SK-N-SH treated with all-trans-retinoic acid at 6 μM for 48 hours (cell line): ENCODE measurements at regions not wholly inside any gene's neighbourhood (a gene's known extent, or its start where the extent isn't known, plus 50 kb on each side); places are given as distances from the start of the nearest gene placed in this dataset.

ENCODE experiments used
- ATAC-seq: fragments of 200-7000 bp; cut with Tn5 transposase; 3 replicates; pipeline ENCODE4 v1.9.1; 2020; ENCODE audit warnings: mild to moderate bottlenecking, moderate library complexity
- ARNTL ChIP-seq: fragments of 450-650 bp; formaldehyde crosslinking; IDR thresholded peaks from 2 replicates; pipeline ENCODE4 v1.5.0; 2020; ENCODE audit warnings: low read depth, mild to moderate bottlenecking, moderate library complexity, borderline replicate concordance
- BACH2 ChIP-seq: fragments of 250-450 bp; sonication (Bioruptor Pico); IDR thresholded peaks from 2 replicates; pipeline ENCODE4 v1.9.0; 2021; ENCODE audit warnings: mild to moderate bottlenecking, borderline replicate concordance
- CREB5 ChIP-seq: fragments of 250-450 bp; sonication (Bioruptor Pico); IDR thresholded peaks from 2 replicates; pipeline ENCODE4 v1.5.1; 2020; ENCODE audit warnings: low read depth, mild to moderate bottlenecking, moderate library complexity
- CSDC2 ChIP-seq: fragments of 250-450 bp; sonication (Bioruptor Pico); IDR thresholded peaks from 2 replicates; pipeline ENCODE4 v1.5.0; 2020; ENCODE audit warnings: mild to moderate bottlenecking, moderate library complexity
- CSRNP3 ChIP-seq: fragments of 250-450 bp; sonication (Bioruptor Pico); IDR thresholded peaks from 2 replicates; pipeline ENCODE4 v1.5.1; 2021; ENCODE audit warnings: mild to moderate bottlenecking, moderate library complexity
- ESRRG ChIP-seq: fragments of 250-450 bp; sonication (Bioruptor Pico); IDR thresholded peaks from 2 replicates; pipeline ENCODE4 v1.6.1; 2021; ENCODE audit warnings: mild to moderate bottlenecking
- GLIS3 ChIP-seq: fragments of 250-450 bp; sonication (Bioruptor Pico); IDR thresholded peaks from 2 replicates; pipeline ENCODE4 v1.5.0; 2020; ENCODE audit warnings: mild to moderate bottlenecking, moderate library complexity
- ISL1 ChIP-seq: fragments of 250-450 bp; sonication (Bioruptor Pico); IDR thresholded peaks from 2 replicates; pipeline ENCODE4 v2.1.2; 2022; ENCODE audit warnings: mild to moderate bottlenecking, moderate library complexity
- OSR1 ChIP-seq: fragments of 250-450 bp; sonication (Bioruptor Pico); IDR thresholded peaks from 2 replicates; pipeline ENCODE4 v1.8.0; 2022; ENCODE audit warnings: moderate library complexity, mild to moderate bottlenecking, inconsistent platforms
- PATZ1 ChIP-seq: fragments of 250-450 bp; sonication (Bioruptor Pico); IDR thresholded peaks from 2 replicates; pipeline ENCODE4 v1.8.0; 2020; ENCODE audit warnings: mild to moderate bottlenecking, moderate library complexity, borderline replicate concordance
- POU6F1 ChIP-seq: fragments of 250-450 bp; sonication (Bioruptor Pico); IDR thresholded peaks from 2 replicates; pipeline ENCODE4 v1.8.0; 2021; ENCODE audit warnings: low read depth, mild to moderate bottlenecking, moderate library complexity, borderline replicate concordance
- PPARA ChIP-seq: fragments of 250-450 bp; sonication (Bioruptor Pico); IDR thresholded peaks from 2 replicates; pipeline ENCODE4 v1.5.0; 2020; ENCODE audit warnings: mild to moderate bottlenecking, borderline replicate concordance
- RARB ChIP-seq: fragments of 250-450 bp; sonication (Bioruptor Pico); IDR thresholded peaks from 2 replicates; pipeline ENCODE4 v1.8.0; 2021; ENCODE audit warnings: mild to moderate bottlenecking, moderate library complexity
- TCF4 ChIP-seq: fragments of 250-450 bp; sonication (Bioruptor Pico); IDR thresholded peaks from 2 replicates; pipeline ENCODE4 v1.8.0; 2021; ENCODE audit warnings: mild to moderate bottlenecking, moderate library complexity, borderline replicate concordance
- TOX ChIP-seq: fragments of 250-450 bp; sonication (Bioruptor Pico); IDR thresholded peaks from 2 replicates; pipeline ENCODE4 v1.8.0; 2021; ENCODE audit warnings: mild to moderate bottlenecking, moderate library complexity, borderline replicate concordance
- TSHZ2 ChIP-seq: fragments of 250-450 bp; sonication (Bioruptor Pico); IDR thresholded peaks from 2 replicates; pipeline ENCODE4 v1.5.0; 2020; ENCODE audit warnings: mild to moderate bottlenecking, moderate library complexity
- ZC3H10 ChIP-seq: fragments of 250-450 bp; sonication (Bioruptor Pico); IDR thresholded peaks from 2 replicates; pipeline ENCODE4 v1.5.1; 2021; ENCODE audit warnings: mild to moderate bottlenecking, moderate library complexity
- ZFP3 ChIP-seq: fragments of 250-450 bp; sonication (Bioruptor Pico); IDR thresholded peaks from 2 replicates; pipeline ENCODE4 v1.5.0; 2020; ENCODE audit warnings: mild to moderate bottlenecking, moderate library complexity
- ZFP30 ChIP-seq: fragments of 450-650 bp; formaldehyde crosslinking; IDR thresholded peaks from 2 replicates; pipeline ENCODE4 v1.5.0; 2022; ENCODE audit warnings: mild to moderate bottlenecking, moderate library complexity
- ZNF565 ChIP-seq: fragments of 450-650 bp; formaldehyde crosslinking; conservative IDR thresholded peaks from 2 replicates; pipeline ENCODE4 v1.5.0; 2020; ENCODE audit warnings: low read depth, mild to moderate bottlenecking, moderate library complexity
- ZNF70 ChIP-seq: fragments of 450-650 bp; formaldehyde crosslinking; IDR thresholded peaks from 2 replicates; pipeline ENCODE4 v1.5.0; 2020; ENCODE audit warnings: mild to moderate bottlenecking, moderate library complexity

- ATAC-seq = no peak
- TF ChIP-seq GLIS3 = no peak
- no peak for TF ChIP-seq OSR1 (CRISPR knock-in tag)
- no peak for TF ChIP-seq TSHZ2 (CRISPR knock-in tag)
- no peak for TF ChIP-seq RARB
- no peak for TF ChIP-seq ZNF70 (CRISPR knock-in tag)
- no peak for TF ChIP-seq CSRNP3 (CRISPR knock-in tag)
- no peak for TF ChIP-seq ARNTL (CRISPR knock-in tag)
Measured at GRCh38 chr21:27101523-27101922, 134.6 kb upstream of the ADAMTS5 start.

GRCh38 chr21:27094184-27094948 is 127.5 kb upstream of the ADAMTS5 start:
- TF ChIP-seq TOX (CRISPR knock-in tag) (no peak), ZNF565 (no peak), PPARA (CRISPR knock-in tag) (no peak), CSRNP3 (CRISPR knock-in tag) (no peak), TCF4 (CRISPR knock-in tag) (no peak), PATZ1 (no peak), GLIS3 (no peak), RARB (no peak), ZFP30 (CRISPR knock-in tag) (no peak), OSR1 (CRISPR knock-in tag) (no peak), ESRRG (CRISPR knock-in tag) (no peak), POU6F1 (no peak), BACH2 (CRISPR knock-in tag) (no peak), CSDC2 (CRISPR knock-in tag) (no peak), ZC3H10 (CRISPR knock-in tag) (no peak), CREB5 (CRISPR knock-in tag) (no peak), ISL1 (no peak), ZNF70 (CRISPR knock-in tag) (no peak), ZFP3 (CRISPR knock-in tag) (no peak)
- ATAC-seq = no peak
